Hippocampal formation (tissue), 2 donors: ENCODE measurements at regions not wholly inside any gene's neighbourhood (a gene's known extent, or its start where the extent isn't known, plus 50 kb on each side); places are given as distances from the start of the nearest gene placed in this dataset.

ENCODE experiments used
- DNase-seq, 2 donors: peaks; one replicate each; lab custom pipeline; 2025; lab: John Stamatoyannopoulos, UW

DNA sequence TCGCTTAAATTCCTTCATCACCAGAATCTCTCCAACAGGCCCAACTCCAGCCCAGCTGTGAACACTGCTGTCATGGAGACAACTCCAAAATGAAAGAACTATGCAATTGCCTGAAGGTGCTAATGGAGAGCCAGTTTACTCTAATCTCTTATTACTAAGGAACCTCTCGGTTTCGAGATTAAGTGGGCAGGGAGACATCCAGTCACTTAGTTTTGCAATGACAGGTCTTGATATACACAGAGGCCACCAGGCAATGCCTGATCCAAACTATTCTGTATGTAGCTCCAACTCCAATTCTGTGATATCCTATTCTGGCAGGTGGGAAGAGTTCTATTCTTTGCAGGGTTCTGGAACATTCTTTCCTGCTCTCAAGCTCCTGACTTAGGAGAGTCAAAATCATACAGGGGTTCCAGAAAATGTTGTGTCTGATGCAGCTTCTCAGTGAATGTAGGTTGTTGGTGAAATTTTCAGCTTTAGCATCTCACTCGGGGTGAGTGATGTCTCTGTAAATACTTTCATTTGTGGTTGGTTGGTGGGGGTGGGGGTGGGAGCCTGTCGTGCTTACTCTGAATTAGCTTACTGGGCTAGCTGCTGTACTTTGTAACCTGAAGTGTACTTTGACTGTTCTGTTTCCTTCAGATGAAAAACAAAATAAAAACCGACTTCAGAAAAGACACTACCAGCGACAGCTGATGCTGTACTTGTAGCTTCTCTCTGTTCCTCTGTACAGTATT lies 170.9 kb downstream of the PALM2AKAP2 start:
- no peak for DNase-seq

DNA sequence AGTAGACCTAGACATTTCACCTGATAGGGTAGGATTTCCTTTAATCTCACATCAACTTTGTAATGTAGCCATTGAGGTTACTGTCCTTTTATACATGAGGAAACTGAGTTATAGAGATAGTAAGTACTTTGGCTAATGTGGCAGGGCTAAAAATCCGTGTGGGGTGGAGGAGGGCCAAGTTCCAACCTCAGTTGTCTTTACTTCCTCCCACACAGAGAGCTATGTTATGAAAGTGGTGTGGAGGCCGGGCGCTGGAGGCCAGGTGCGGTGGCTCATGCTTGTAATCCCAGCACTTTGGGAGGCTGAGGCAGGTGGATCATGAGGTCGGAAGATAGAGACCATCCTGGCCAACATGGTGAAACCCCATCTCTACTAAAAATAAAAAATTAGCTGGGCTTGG lies 173.3 kb downstream of the PALM2AKAP2 start:
- DNase-seq, result no peak

DNA sequence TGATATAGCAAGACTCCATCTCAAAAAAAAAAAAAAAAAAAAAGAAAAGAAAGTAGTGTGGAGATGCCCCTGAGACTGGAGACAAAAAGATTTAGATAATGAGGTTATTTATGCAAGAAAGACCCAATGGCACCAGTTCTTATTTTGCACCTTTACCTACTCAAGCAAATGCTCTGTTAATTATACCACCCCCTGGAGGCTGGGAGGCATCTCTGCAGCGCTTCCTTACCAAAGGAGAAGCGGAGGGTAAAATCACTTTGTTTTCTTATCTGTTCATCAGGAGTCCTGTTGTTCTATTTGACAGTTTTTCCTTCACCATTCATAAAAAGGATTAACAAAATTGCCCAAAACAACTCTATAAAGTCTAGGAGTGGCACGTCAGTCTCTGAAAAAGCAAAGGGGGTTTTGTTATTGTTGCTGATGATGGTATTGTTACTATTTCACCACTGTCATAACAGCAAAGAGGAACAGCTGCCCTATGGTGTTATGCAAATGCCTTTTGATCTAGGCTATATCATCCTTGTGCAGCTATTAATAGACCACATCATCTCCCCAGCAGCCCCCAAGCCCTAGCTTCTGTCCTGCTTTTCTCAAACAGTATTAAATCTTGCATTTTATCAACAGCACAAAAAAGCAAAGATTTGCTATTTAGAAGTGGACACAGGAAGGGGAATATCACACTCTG lies 174.0 kb downstream of the PALM2AKAP2 start:
- no peak for DNase-seq

DNA sequence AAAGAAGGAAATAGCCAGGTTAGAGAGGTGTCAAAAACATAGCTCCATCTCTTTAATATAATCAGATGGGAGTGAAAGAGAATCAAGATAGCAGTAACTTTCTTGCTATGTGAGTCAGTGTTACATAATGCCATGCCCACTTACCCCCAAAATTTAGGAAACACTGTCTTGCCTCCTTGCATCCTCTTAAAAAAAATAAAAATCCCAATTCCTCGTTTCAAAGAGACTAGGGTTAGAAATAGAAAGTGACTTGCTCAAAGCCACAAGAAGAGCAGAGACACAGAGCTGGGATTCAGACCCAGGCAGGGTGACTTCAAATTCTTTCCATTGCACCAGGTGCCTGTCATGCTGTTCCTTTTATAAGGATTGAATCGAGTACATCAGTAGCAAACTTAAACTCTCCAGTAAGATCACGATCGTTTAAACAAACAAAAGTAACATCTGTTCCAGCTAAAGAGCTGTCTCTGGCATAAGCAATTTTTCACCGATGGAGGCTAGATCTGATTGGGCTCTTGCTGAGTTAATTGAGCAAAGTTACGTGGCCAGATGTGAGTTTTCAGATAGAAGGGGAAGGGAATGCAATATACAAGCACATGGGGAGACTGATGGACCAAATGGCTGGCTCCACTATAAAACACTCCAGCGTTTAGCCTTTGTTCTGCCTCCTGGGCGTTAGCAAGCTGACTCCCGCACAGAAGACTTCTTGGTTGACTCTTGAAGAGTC lies 176.9 kb downstream of the PALM2AKAP2 start:
- no peak for DNase-seq

DNA sequence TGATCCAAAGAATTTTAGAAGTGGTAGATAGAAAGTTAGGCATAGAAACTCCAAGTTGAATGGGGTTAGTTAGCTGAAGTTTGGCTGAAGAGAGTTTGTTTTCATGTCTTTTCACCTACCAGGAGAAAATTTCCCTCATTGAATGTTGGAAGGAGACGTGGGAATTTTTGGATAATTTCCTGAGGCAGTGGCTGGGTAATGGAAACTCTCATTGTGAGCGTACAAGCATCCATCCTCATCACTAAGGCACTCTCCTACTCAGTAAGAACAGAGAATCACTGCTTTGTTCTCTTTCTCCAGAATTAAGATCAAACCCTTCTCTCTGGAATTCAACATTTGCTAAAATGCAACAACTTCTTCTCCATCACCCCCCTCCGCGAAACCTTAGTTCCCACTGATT lies 179.7 kb downstream of the PALM2AKAP2 start:
- DNase-seq, result no peak

DNA sequence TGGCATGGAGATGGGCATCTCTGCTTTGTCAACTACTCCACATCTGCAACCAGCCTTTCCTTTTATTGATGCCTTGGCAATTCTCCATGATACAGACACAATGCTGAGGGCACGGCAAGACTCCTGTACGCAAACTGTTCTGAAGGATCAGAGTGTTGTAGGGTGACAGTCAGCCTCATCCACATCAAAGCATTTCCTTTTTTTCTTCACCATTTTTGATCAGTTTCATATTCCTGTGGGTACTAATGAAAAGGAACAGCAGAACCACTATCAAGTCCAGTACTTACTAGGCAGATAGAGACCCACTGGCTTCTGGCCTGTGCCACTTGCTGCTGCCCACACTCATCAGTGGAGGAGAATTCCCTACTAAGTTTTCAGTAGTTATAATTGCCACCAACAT lies 181.6 kb downstream of the PALM2AKAP2 start:
- no peak for DNase-seq

DNA sequence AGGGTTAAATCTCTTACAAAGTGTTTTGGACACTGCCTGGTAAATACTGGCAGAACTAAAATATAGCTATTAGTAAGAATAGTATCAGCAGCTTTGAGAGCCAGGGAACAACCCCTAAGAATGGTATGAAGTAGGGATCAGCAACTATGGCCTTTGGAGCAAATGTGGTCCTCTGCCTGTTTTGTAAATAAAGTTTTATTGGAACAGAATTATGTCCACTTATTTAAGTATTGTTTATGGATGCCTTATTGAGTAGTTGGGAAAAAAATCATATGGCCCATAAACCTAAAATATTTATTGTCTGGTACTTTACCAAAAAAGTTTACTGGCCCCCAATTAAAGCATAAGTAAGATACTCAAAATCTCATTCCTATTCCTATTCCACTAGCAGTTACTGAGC lies 182.2 kb downstream of the PALM2AKAP2 start:
- DNase-seq, result no peak

DNA sequence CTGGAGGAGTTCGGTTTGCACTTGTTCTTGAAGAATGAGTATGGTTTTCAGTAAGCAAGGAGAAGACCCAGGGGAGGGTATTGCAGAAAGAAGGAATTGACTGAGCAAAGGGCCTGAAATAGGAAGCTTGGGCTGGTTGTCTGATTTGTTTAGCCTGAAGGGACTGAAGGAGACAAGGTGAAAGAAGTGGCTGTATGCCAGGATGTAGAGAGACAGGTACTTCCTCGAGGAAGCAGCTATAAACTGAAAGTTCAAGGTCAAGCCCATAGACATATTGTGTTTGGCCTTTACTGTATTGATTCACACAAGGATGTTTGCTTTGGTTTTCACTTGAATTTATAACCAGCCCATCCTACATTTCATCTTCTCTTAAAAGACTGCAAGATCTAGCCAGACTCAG lies 183.1 kb downstream of the PALM2AKAP2 start:
- no peak for DNase-seq

DNA sequence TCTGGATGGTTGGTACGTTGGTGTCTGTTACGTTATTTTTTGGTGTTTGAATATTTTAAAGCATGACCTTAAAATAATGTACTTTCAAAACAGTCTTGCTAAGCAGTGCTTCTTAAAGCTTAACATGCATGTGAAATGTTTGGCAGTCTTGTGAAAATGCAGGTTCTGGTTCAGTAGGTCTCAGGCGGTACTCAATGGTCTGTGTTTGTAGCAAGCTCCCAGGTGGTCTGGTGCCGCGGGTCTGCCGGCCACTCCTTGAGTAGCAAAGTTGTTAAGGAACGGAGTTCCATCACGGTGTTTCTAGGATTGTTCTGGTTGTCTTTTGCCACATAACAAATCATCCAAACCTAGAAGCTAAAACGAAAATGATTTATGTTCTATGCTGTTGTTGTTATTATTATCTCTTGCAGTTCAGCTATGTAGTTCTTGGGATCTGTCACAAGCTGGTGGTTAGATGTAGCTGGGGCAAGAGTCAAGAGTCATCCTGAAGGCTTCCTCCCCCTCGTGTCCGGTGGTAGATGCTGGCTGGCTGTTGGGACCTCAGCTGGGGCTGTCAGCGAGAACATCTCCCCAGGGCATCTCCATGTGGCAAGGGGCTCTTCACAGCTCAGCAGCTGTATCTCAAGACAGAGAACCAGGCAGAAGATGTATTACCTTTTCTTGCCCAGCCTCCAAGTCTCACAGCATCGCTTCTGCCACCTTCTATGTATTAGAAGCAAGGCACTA lies 186.8 kb downstream of the PALM2AKAP2 start:
- DNase-seq, result no peak

DNA sequence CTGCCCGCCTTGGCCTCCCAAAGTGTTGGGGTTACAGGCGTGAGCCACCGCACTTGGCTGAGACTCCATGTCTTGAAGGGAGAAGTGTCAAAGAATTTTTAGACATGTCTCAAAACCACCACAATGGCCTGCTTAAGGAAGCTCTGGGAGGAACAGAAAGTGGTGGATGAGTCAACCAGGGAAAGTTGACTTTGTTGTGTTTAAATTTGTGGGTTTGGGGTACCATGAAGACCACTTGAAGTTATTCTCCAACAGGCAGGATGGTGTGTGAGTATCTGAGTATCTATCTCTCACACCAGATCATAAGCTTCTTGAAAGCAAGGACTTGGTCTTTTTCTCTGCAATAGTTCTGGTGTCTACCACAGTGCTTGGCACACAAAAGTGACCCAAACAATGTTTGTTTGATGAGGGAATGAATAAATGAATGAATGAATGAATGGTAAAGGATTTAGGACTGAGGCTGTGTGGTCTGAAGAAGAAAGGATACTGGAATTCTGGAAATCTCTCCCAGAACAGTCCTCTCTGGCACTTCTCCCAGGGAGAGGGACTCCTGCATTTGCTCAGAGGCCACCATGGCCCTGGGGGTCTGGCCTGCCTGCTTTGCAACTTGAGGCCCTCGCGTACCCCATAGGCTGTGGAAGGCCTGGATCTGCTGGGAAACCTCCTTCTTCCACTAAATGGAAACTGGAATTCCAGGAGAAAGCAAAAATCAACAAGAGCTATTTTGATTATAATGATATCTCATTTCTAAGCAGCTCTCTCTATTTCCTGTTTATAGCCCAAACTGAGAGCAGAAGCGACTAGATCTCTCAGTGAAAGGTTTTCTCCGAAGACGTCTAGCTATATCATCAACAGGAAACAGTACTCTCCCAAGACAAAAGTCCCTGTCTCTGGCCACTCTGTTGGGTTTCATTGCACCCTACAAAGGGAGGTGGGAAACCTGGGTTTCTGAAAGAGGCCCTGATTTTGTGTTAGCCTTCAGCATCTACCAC lies 187.9 kb downstream of the PALM2AKAP2 start:
- DNase-seq, result no peak

DNA sequence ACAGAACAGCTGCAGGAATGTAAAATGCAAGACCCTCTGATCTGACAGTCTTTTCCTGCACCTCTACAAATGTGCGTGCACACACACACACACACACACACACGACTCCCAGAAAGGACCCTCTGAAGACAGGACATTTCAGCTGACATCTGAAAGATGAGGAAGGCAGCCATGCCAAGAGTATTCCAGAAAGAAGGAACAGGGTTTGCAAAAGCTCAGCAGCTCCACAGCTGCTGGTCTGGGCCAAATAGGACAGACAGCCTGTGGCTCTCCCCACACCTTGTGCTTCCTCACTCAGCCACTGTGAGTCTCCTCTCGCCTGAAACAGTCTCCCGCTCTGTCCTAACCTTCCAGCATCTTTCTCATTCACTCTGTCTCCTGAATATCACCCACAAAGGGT lies 189.0 kb downstream of the PALM2AKAP2 start:
- no peak for DNase-seq

DNA sequence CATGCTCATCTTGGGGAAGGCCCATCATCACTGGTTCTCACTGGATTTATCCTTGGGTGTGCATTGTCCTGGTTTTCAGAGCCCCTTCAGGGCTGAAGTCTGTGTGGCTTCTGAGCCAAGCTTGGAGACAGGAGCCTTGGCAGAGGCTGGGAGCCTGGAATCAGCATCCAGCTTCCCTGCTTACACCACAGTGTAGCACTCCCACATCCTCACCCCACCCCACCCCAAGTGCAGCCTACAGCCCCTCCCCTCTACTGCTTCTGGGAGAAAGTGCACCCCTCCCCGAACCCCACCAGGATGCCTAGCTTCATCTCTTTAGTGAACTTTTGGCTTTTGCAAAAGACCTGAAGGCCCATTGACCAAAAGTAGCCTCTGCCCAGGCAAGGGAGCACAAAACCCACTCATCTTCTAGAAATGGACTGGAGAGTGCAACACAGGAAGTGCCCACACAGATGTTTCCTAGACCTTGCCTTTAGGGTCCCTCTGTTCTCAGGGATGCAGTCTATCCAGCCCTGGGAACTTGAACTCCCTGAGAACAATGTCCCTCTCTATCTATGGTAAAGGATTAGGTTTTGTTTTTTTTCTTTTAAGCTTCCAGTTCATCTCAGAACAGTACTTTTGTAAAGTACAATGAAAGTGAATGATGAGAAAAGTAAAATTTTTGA lies 189.7 kb downstream of the PALM2AKAP2 start:
- no peak for DNase-seq

DNA sequence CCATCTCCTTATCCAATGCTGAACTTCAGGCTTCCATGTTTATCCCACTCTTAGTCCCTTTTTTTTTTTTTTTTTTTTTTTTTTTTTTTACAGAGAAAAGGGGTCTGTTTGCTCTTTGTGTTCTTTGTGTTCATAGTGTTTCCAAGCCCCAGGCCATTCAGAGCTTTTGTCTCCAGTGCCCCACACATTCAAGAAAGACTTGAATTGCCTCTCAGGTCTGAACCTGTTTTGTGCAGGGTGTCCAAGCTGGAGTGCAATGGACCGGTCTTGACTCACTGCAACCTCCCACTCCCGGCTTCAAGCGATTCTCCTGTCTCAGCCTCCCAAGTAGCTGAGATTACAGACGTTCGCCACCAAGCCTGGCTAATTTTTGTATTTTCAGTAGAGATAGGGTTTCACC lies 191.2 kb downstream of the PALM2AKAP2 start:
- DNase-seq, result no peak

DNA sequence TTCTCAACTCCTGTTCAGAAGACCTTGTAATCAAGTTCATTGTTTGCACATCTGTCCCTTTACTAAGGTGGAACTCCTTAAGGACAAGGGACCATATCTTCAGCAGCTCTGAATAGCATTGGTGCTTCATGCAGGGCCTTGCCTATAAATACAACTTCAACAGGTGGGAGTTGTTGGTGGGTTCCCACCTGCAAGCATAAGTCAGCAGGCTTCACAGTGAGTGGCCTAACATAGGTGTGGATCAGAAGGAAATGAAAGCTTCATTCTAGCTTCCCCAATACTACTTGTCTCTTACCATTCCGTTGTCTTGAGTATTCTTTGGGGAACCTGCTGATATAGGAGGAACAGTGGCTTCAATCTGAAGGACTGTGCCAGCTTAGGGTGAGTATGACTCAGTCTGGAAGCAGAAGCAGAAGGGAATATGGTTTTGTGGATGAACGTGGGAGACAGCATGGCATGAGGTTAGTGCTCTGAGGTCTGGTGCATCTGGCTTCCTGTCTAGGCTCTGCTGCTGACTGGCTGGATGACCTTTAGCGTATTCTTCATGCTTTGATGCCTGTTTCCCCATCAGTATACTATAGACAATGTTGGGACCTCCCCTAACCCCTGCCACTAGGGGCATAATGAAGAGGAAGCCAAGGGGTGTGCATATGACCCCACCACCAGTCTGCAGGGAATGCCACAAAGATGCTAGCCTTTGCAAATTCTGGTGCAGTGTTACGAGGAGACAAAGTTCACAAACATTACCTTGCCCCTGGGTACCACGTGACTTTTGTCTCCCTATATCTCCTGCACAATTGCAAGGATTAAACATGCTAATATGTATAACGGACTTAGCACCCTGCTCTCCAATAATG lies 192.3 kb downstream of the PALM2AKAP2 start:
- DNase-seq, result peak; percentile 11 to 26

DNA sequence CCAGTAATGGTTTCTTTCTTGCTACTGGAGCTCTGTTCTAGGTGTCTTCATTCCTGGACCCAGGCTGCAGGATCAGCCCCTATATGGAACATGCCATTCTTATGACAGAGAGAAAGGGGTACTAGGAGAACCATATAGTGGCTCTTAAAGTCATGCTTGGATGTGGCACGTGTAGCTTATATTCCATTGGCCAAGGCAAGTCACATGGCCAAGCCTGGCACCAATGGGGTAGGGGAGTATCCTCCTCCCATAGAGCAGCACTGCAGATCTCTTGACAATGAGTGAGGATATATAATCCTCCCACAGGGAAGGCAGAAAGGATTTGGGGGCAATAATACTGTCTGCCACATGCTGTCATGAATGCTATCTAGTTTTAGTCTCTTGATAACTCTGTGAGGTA lies 193.3 kb downstream of the PALM2AKAP2 start:
- DNase-seq, result no peak

DNA sequence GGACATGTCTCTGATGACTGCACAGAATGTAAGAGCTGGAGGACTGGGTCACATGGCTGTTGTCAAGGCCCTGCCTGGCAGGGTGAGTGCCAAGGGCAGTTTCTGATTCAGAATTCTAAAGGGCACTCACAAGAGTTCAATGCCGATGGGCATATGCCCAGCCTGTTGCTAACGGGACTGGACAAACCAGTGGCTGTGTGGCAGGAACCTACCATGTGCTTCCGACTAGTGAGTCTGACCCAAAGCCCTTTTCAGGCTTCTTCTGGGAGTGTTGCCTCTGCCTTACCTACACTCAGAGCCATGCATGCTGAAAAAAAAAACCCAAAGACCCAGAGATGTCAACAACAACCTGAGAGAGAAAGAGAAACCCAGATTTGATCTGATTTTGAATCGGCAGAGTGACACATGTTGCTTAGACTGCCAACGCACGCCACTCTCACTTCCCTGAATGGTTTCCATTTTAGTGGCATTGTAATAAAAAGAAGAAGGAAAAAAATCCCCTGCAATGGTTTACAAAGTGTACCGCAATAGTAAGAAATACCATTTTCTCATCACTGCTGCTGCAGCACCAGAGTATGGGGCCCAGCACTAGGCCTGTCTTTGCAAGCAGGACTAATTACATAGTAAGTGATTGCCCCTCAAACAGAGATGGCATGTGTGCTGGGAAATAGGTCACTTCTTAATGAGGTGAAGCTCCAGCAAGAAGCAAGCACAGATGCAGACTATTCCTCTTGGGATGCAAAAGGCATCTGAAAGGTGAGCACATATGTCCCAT lies 194.3 kb downstream of the PALM2AKAP2 start:
- DNase-seq, result peak; percentile 4 to 45

DNA sequence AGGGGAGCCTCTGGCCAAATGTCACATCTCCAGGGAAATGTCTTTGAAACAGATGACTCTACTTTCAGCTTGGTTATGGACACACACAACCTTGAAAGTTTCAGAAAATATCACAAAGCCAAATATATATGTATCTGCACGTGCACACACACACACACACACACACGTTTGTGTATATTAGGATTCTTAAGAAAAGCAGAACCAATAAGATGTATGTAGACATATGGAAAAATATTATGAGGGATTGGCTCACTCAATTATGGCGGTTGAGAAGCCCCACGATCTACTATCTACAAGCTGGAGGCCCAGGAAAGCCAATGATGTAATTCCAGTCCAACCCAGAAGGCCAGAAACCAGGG lies 194.9 kb downstream of the PALM2AKAP2 start:
- DNase-seq, result no peak

DNA sequence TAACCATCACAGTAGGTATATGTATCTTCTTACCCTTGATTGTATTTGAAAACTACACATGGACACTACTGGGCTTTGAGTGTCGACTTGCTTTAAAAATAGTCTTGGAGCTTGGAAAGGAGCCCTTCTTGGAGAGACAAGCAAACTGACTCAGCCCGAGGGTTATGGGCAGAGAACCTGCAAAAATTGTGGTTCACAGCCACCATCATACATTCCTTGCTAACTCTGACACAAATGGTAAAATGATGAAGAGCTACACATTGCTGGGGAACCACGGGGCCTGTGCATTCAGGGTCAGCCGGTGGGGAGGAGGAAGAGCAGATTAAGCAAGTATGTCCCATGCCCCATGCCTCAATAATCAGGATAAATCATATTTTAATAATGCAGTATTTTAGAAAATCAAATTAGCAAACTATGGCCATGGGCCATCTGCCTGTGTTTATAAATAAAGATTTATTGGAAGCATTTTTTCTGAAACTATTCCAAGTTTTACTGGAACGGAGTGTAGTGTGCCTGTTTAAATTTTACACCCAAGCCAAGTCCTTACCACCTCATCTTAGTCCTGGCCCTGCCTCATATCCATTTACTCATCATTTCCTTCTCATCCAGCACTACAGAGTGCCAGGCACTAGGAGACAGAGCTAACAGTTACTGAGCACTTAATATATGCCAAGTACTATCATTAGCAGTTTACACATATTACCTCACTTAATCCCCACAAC lies 195.7 kb downstream of the PALM2AKAP2 start:
- DNase-seq, result no peak
